ENCODE measurements at regions not wholly inside any gene's neighbourhood (a gene's known extent, or its start where the extent isn't known, plus 50 kb on each side); places are given as distances from the start of the nearest gene placed in this dataset.

DNA sequence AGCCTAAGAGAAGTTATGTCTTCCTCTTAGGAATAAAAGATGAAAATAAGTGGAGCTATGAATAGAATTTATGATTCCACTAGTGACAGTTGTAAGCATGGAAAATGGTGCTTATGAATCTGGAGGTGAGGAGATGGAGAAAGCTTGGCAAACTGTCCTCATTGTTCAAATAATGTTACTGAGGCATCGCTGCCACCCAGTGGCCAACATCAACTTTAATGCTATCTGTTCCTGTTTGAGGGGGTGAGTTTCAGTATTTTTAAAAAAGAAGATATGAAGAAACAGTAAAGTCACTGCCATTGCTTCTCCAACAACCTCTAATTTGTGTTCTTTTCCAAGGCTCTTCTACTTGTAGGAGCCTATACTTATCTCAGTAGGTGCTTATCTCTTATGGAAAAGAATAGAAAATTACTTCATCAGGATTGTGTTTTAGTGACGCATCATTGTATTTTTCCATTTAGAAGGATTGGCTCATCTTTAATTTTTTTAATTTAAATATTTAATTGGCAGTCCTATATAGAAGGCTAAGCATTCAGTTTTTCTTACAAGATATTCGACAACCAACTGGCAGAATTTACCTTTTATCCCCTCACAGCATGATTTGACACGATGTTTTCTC, 260.4 kb upstream of the P2RY1 start (continued):
- TF ChIP-seq, protein P1, sequence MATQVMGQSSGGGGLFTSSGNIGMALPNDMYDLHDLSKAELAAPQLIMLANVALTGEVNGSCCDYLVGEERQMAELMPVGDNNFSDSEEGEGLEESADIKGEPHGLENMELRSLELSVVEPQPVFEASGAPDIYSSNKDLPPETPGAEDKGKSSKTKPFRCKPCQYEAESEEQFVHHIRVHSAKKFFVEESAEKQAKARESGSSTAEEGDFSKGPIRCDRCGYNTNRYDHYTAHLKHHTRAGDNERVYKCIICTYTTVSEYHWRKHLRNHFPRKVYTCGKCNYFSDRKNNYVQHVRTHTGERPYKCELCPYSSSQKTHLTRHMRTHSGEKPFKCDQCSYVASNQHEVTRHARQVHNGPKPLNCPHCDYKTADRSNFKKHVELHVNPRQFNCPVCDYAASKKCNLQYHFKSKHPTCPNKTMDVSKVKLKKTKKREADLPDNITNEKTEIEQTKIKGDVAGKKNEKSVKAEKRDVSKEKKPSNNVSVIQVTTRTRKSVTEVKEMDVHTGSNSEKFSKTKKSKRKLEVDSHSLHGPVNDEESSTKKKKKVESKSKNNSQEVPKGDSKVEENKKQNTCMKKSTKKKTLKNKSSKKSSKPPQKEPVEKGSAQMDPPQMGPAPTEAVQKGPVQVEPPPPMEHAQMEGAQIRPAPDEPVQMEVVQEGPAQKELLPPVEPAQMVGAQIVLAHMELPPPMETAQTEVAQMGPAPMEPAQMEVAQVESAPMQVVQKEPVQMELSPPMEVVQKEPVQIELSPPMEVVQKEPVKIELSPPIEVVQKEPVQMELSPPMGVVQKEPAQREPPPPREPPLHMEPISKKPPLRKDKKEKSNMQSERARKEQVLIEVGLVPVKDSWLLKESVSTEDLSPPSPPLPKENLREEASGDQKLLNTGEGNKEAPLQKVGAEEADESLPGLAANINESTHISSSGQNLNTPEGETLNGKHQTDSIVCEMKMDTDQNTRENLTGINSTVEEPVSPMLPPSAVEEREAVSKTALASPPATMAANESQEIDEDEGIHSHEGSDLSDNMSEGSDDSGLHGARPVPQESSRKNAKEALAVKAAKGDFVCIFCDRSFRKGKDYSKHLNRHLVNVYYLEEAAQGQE (IDR thresholded peaks at IDR 0.05; ENCODE audit: borderline replicate concordance), result peak; percentile 62; the same call in 1 of the 2 replicates
- TF ChIP-seq, protein P1 (CRISPR knock-in tag; IDR thresholded peaks at IDR 0.05; ENCODE audit: low read depth), result no peak
- TF ChIP-seq RAD21 (CRISPR knock-in tag; conservative IDR thresholded peaks at IDR 0.05 in 1 of 2, IDR thresholded peaks at IDR 0.05 in 1 of 2), result peak; percentile 52 to 76
- TF ChIP-seq SMC3 (conservative IDR thresholded peaks at IDR 0.05; ENCODE audit: insufficient read depth, low read depth, low read length), result peak; percentile 33; the same call in 1 of the 2 replicates

Data from K562 (cell line).